ENCODE measurements at regions not wholly inside any gene's neighbourhood (a gene's known extent, or its start where the extent isn't known, plus 50 kb on each side); places are given as distances from the start of the nearest gene placed in this dataset.

GRCh38 chr16:73601911-73602310 is 554.0 kb upstream of the ZFHX3 start:
- Histone ChIP-seq H3K4me2 (no peak overlapping the region), H3K4me3 (no peak overlapping the region), H3K9me3 (no peaks in the 10 kb centered on the region), H3K27ac (no peak overlapping the region), H3K36me3 (no peaks in the 10 kb centered on the region), H3K9ac (no peak overlapping the region), H3K4me1 (no peaks in the 10 kb centered on the region), H4K20me1 (no peaks in the 10 kb centered on the region), H3K27me3 (no peaks in the 10 kb centered on the region)
- no peak for TF ChIP-seq Cebpa-rat (IDR thresholded peaks at IDR 0.05)

DNA sequence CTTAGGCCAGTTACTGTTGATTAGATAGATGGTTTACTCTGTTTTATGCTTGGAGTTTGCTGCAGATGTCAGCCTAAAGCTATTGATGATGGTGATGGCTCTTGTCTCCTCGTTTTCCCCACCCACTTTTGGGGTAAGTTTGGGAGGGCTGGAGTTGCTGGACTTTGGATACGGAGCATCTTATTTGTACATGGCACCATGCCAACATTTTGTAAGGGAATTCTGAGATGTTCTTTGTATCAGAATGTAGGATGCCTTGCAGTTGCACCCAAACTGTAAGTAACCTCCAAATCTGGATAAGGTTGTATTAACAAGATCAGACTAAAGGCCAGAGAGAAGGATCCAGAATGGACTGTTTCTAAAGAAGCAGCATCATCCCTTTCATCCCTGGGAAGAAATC is 551.9 kb upstream of the ZFHX3 start:
- Histone ChIP-seq H3K9ac (no peak overlapping the region), H3K9me3 (no peaks in the 10 kb centered on the region), H4K20me1 (no peaks in the 10 kb centered on the region), H3K27me3 (no peaks in the 10 kb centered on the region), H3K4me2 (no peak overlapping the region), H3K36me3 (no peaks in the 10 kb centered on the region), H3K27ac (no peak overlapping the region), H3K4me1 (no peaks in the 10 kb centered on the region), H3K4me3 (no peak overlapping the region)
- no peak for TF ChIP-seq Cebpa-rat (IDR thresholded peaks at IDR 0.05)

GRCh38 chr16:73599351-73599750 is 551.4 kb upstream of the ZFHX3 start:
- no peaks in the 10 kb centered on the region for H4K20me1 ChIP-seq
- H3K9ac ChIP-seq: no peak overlapping the region
- H3K9me3 ChIP-seq: no peaks in the 10 kb centered on the region
- H3K27me3 ChIP-seq: no peaks in the 10 kb centered on the region
- no peak overlapping the region for H3K4me2 ChIP-seq
- no peak overlapping the region for H3K27ac ChIP-seq
- no peaks in the 10 kb centered on the region for H3K4me1 ChIP-seq
- no peaks in the 10 kb centered on the region for H3K36me3 ChIP-seq
- no peak overlapping the region for H3K4me3 ChIP-seq
- no peak for TF ChIP-seq Cebpa-rat (IDR thresholded peaks at IDR 0.05)

GRCh38 chr16:73584157-73584556 is 536.2 kb upstream of the ZFHX3 start:
- no peak for TF ChIP-seq Cebpa-rat (IDR thresholded peaks at IDR 0.05)
- Histone ChIP-seq H3K9me3 (no peaks in the 10 kb centered on the region), H3K9ac (no peak overlapping the region), H3K4me2 (no peak overlapping the region), H3K27ac (no peak overlapping the region), H4K20me1 (no peaks in the 10 kb centered on the region), H3K36me3 (no peaks in the 10 kb centered on the region), H3K27me3 (no peaks in the 10 kb centered on the region), H3K4me3 (no peak overlapping the region), H3K4me1 (no peaks in the 10 kb centered on the region)

DNA sequence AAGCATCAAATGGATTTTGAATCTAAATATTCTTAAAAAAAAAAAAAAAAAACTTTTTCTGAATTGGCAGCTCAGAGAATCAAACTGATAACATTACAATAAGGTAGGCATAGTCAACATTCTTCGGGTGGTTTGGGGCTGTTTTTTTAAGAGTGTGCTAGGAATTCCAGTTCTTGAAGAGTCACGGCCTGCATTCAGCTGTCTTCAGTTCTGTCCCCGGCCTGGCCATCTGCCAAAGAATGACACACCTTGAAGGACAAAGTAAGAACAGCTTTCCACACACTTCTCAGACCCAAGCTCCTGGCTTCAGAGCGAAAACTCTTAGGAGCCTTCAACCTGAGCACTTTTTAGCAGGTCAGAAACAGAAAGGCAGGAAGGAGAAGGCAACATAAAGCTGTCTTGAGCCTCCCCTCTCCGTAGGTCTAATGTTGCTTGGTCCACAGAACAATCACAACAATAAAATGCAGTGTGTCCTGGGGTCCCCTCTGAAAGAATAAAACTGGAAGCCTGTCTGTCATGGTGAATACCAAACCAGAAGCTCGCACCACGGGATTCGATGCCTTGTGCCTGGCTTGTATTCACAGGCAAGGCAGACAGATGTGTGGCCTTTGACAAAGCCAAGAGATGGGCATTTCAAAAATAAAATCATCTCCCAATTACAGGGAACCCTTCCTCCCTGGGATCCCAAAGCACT is 524.4 kb upstream of the ZFHX3 start:
- no peak overlapping the region for H3K4me2 ChIP-seq
- H3K27ac ChIP-seq: no peak overlapping the region

DNA sequence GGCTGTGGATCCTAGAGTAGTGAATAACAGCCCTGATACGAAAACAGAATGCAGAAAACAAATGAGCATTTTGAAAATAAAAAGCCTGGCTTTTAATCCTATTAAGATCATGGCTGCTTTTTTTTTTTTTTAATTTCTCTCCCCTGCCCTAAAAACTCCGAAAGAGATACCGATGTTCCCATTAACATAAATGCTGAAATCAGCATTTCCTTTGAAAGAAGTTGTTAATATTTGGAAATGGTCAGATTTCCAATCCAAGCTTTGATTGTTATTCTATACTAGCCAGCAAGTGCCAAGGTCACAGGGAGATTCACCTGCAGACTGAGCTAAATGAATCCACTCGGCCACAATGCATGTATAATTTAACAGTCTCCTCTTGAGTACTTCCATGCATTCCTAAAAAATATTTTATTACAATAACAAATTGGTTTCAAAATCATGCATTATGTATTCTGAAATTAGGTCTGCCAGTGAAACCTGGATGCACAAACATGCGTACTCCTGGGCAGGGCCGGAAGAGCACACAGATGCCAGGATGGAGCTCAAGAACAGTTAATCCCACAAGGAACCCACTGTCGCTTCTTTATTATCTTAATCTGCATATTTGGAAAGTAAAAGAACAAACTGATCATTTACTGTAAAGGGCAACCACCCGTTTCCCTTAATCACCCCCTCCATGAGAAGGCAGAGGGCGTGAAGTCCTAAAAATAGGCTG is 521.5 kb upstream of the ZFHX3 start:
- no peaks in the 10 kb centered on the region for H3K9me3 ChIP-seq
- no peaks in the 10 kb centered on the region for H3K4me1 ChIP-seq
- no peak overlapping the region for H3K4me2 ChIP-seq
- H4K20me1 ChIP-seq: no peaks in the 10 kb centered on the region
- no peaks in the 10 kb centered on the region for H3K27me3 ChIP-seq
- H3K9ac ChIP-seq: no peak overlapping the region
- TF ChIP-seq Cebpa-rat (IDR thresholded peaks at IDR 0.05): no peak
- no peaks in the 10 kb centered on the region for H3K36me3 ChIP-seq
- no peak overlapping the region for H3K27ac ChIP-seq
- no peak overlapping the region for H3K4me3 ChIP-seq

More for the DNA sequence above, 524.4 kb upstream of the ZFHX3 start:
- no peaks in the 10 kb centered on the region for H3K27me3 ChIP-seq
- no peak for TF ChIP-seq Cebpa-rat (IDR thresholded peaks at IDR 0.05)
- H3K4me3 ChIP-seq: no peak overlapping the region
- H3K9ac ChIP-seq: no peak overlapping the region
- no peaks in the 10 kb centered on the region for H4K20me1 ChIP-seq
- no peaks in the 10 kb centered on the region for H3K9me3 ChIP-seq
- H3K36me3 ChIP-seq: no peaks in the 10 kb centered on the region
- no peaks in the 10 kb centered on the region for H3K4me1 ChIP-seq

DNA sequence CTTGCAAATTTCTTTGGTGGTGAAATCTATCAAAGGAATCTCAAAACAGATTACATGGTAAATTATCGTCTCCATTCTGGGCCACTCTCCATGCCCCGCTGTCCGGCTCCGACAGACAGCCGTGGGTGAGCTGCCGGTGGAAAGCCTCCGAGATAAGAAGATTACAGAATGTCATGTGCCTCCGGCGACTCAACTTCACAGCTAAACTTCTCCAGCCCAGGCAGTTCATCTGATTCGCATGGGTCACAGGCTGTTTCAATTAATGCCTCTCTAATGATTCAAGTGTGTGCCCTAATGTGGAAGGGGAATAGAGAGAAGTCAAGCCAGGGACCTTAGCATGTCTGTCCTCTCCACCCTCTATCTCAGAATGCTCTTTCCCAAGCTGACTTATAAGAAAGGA is 520.8 kb upstream of the ZFHX3 start:
- Histone ChIP-seq H4K20me1 (no peaks in the 10 kb centered on the region), H3K27me3 (no peaks in the 10 kb centered on the region)

GRCh38 chr16:73565925-73566324 is 518.0 kb upstream of the ZFHX3 start:
- H3K27me3 ChIP-seq: no peaks in the 10 kb centered on the region
- H3K36me3 ChIP-seq: no peaks in the 10 kb centered on the region
- H3K9me3 ChIP-seq: no peaks in the 10 kb centered on the region
- no peak overlapping the region for H3K9ac ChIP-seq
- no peak overlapping the region for H3K4me2 ChIP-seq
- no peak for TF ChIP-seq Cebpa-rat (IDR thresholded peaks at IDR 0.05)
- no peaks in the 10 kb centered on the region for H3K4me1 ChIP-seq
- H3K27ac ChIP-seq: no peak overlapping the region
- H4K20me1 ChIP-seq: no peaks in the 10 kb centered on the region
- H3K4me3 ChIP-seq: no peak overlapping the region

More for the DNA sequence above, 520.8 kb upstream of the ZFHX3 start:
- H3K9me3 ChIP-seq: no peaks in the 10 kb centered on the region
- no peaks in the 10 kb centered on the region for H3K36me3 ChIP-seq
- H3K4me1 ChIP-seq: no peaks in the 10 kb centered on the region
- H3K9ac ChIP-seq: no peak overlapping the region
- no peak for TF ChIP-seq Cebpa-rat (IDR thresholded peaks at IDR 0.05)
- H3K4me3 ChIP-seq: no peak overlapping the region
- no peak overlapping the region for H3K27ac ChIP-seq
- no peak overlapping the region for H3K4me2 ChIP-seq

- H3K36me3 ChIP-seq: no peaks in the 10 kb centered on the region
- H3K9me3 ChIP-seq: no peaks in the 10 kb centered on the region
- no peak overlapping the region for H3K4me3 ChIP-seq
- H3K9ac ChIP-seq: no peak overlapping the region
- no peaks in the 10 kb centered on the region for H3K4me1 ChIP-seq
- no peaks in the 10 kb centered on the region for H4K20me1 ChIP-seq
- H3K27me3 ChIP-seq: no peaks in the 10 kb centered on the region
- H3K4me2 ChIP-seq: no peak overlapping the region
- no peak for TF ChIP-seq Cebpa-rat (IDR thresholded peaks at IDR 0.05)
- no peak overlapping the region for H3K27ac ChIP-seq
These were observed 517.3 kb upstream of the ZFHX3 start for GRCh38 chr16:73565263-73565662.

DNA sequence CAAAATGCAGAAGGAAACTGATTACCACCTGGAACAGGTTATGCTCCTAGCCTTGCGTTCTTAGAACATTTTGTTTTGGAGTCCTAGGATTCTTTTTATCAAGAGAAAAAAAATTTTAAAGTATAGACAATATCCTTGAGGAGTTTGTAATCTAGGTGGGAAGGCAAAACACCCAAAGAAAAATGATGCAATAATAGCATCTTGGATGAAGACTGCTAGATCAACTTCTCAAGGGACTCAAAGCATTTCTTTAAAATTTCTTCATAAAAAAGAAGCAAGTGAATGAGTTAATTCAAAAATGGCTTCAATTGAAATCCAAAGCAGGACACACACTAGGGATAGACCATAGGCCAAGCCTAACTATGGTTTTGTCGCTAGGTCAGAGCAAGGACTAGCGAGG is 515.8 kb upstream of the ZFHX3 start:
- Histone ChIP-seq H3K4me1 (no peaks in the 10 kb centered on the region), H3K9ac (no peak overlapping the region), H3K9me3 (no peaks in the 10 kb centered on the region), H3K36me3 (no peaks in the 10 kb centered on the region), H3K27ac (no peak overlapping the region), H3K4me2 (no peak overlapping the region), H4K20me1 (no peaks in the 10 kb centered on the region), H3K27me3 (no peaks in the 10 kb centered on the region), H3K4me3 (no peak overlapping the region)
- no peak; the same call in 1 of the 2 replicates for TF ChIP-seq Cebpa-rat (IDR thresholded peaks at IDR 0.05)

Data from BLaER1 (cell line).